Glutamatergic neuron (in vitro differentiated cells): ENCODE measurements at regions not wholly inside any gene's neighbourhood (a gene's known extent, or its start where the extent isn't known, plus 50 kb on each side); places are given as distances from the start of the nearest gene placed in this dataset.

Source experiments
- DNase-seq: peaks from one replicate; pipeline ENCODE4 v3.0.0; 2022
- H3K27ac Mint-ChIP-seq: one replicate; pipeline ENCODE4 v1.8.0; 2020; ENCODE audit warnings: mild to moderate bottlenecking, mixed read lengths, inconsistent platforms; ENCODE audit not compliant: unreplicated experiment
- H3K27me3 Mint-ChIP-seq: one replicate; pipeline ENCODE4 v1.8.0; 2020; ENCODE audit warnings: mild to moderate bottlenecking, moderate library complexity, mixed read lengths, inconsistent platforms; ENCODE audit not compliant: unreplicated experiment
- H3K36me3 Mint-ChIP-seq: one replicate; pipeline ENCODE4 v1.8.0; 2020; ENCODE audit warnings: mild to moderate bottlenecking, mixed read lengths, inconsistent platforms; ENCODE audit not compliant: unreplicated experiment
- H3K4me1 Mint-ChIP-seq: one replicate; pipeline ENCODE4 v1.8.0; 2020; ENCODE audit warnings: mild to moderate bottlenecking, low read depth, mixed read lengths, inconsistent platforms; ENCODE audit not compliant: unreplicated experiment
- H3K4me3 Mint-ChIP-seq: one replicate; pipeline ENCODE4 v1.8.0; 2020; ENCODE audit warnings: mild to moderate bottlenecking, mixed read lengths, inconsistent platforms; ENCODE audit not compliant: unreplicated experiment
- H3K9me3 Mint-ChIP-seq: one replicate; pipeline ENCODE4 v1.8.0; 2020; ENCODE audit warnings: mild to moderate bottlenecking, moderate library complexity, mixed read lengths, inconsistent platforms; ENCODE audit not compliant: unreplicated experiment
- TF ChIP-seq, protein P1 (sequence below): fragments of 200-600 bp; sonication (generic); IDR thresholded peaks from one replicate; pipeline ENCODE4 v1.5.0; 2021; ENCODE audit not compliant: partially characterized antibody, unreplicated experiment

DNA sequence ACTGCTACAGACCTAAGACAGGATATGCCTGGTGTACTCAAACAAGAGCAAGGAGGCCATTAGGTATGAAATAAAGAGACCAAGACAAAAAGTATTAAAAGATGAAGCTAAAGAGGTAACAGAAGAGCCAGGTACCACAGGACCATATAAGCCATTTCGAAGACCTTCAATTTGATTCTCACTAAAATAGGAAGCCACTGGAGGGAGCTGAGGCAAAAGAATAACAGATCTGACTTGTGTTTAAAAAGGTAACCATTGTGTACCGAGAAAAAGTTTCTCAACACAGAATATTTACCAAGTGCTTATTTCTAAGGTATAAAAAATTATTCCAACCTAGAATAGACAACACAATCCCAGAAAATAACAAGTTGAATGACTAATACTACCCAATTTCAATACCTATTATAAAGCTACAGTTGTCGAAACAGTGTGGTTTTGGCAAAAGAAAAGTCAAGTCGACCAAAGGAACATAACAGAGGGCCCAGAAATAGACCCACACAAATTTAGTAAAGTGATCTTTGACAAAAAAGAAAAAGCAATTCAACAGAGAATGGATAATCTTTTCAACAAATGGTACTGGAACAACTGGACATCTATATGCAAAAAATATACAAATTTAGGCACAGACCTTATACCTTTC, 125.3 kb upstream of the DST start:
- Mint-ChIP-seq H3K36me3 (no peaks in the 10 kb centered on the region), H3K27ac (peak overlapping the region; percentile 11), H3K9me3 (peaks cover 11% of the 10 kb centered on the region), H3K27me3 (peaks cover 13% of the 10 kb centered on the region), H3K4me1 (peaks cover 50% of the 10 kb centered on the region), H3K4me3 (no peak overlapping the region)
- no peak for DNase-seq
- TF ChIP-seq, protein P1, sequence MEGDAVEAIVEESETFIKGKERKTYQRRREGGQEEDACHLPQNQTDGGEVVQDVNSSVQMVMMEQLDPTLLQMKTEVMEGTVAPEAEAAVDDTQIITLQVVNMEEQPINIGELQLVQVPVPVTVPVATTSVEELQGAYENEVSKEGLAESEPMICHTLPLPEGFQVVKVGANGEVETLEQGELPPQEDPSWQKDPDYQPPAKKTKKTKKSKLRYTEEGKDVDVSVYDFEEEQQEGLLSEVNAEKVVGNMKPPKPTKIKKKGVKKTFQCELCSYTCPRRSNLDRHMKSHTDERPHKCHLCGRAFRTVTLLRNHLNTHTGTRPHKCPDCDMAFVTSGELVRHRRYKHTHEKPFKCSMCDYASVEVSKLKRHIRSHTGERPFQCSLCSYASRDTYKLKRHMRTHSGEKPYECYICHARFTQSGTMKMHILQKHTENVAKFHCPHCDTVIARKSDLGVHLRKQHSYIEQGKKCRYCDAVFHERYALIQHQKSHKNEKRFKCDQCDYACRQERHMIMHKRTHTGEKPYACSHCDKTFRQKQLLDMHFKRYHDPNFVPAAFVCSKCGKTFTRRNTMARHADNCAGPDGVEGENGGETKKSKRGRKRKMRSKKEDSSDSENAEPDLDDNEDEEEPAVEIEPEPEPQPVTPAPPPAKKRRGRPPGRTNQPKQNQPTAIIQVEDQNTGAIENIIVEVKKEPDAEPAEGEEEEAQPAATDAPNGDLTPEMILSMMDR: no peak

DNA sequence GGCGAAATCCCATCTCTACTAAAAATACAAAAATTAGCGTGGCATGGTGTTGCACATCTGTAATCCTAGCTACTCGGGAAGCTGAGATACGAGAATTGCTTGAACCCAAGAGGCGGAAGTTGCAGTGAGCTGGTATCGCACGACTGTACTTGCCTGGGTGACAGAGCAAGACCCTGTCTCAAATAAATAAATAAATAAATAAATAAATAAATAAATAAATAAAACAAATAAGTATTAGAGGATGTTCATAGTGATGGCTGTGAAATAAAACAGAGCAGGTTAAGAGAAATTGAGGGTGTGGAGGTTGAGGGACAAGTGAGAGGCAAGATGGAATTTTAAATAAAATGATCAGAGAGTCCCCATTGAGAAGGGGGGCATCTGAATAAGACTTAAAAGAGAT, 124.7 kb upstream of the DST start:
- TF ChIP-seq, protein P1: no peak
- H3K4me3 Mint-ChIP-seq: no peak overlapping the region
- H3K36me3 Mint-ChIP-seq: no peaks in the 10 kb centered on the region
- H3K9me3 Mint-ChIP-seq: peaks cover 11% of the 10 kb centered on the region
- peaks cover 46% of the 10 kb centered on the region for H3K4me1 Mint-ChIP-seq
- H3K27ac Mint-ChIP-seq: no peak overlapping the region
- DNase-seq: no peak
- peaks cover 9% of the 10 kb centered on the region for H3K27me3 Mint-ChIP-seq

DNA sequence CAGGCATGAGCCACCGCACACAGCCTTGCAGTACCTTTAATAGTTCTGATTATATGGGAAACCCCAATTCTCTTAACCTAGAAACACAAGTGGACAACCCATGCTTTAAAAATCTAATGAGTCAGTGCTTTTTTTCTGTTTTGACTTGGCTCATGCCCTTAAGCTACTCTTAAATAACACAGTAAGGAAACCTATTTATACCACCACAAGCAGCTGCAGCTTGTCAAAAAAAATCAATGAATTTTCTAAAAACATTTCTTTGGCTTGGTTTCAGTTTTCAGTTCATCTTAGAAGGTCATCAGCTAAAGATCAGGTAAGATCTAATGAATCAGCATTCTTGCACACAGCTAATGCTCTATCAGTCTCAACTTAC, 124.1 kb upstream of the DST start:
- H3K36me3 Mint-ChIP-seq: no peaks in the 10 kb centered on the region
- DNase-seq: no peak
- H3K4me3 Mint-ChIP-seq: peak overlapping the region; percentile 52
- peaks cover 44% of the 10 kb centered on the region for H3K4me1 Mint-ChIP-seq
- TF ChIP-seq, protein P1: no peak
- H3K27me3 Mint-ChIP-seq: peaks cover 9% of the 10 kb centered on the region
- peak overlapping the region; percentile 22 for H3K27ac Mint-ChIP-seq
- peaks cover 11% of the 10 kb centered on the region for H3K9me3 Mint-ChIP-seq

DNA sequence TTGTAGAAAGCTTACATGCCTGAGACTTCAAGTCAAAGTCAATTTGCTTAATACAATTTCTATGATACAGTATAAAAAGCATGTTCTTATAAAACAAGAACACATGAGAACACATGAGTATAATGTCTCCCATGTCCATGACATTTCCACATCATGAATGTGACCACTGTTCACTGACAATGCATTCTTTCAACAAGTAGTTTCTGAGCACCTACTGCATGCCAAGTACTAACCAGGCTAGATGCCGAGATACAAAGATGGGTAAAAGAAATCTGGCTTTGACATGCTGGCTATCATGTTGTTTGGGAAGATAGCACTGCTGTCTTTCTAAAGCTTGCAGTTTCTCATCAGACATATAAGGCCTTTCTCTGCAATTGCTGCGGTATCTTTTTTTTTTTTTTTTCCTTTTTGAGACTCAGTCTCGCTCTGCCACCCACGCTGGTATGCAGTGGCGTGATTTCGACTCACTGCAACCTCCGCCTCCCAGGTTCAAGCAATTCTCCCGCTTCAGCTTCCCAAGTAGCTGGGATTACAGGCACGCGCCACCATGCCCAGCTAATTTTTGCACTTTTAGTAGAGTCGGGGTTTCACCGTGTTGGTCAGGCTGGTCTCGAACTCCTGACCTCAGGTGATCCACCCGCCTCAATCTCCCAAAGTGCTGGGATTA, 123.6 kb upstream of the DST start:
- Mint-ChIP-seq H3K9me3 (peaks cover 11% of the 10 kb centered on the region), H3K36me3 (no peaks in the 10 kb centered on the region), H3K4me3 (peak overlapping the region; percentile 52), H3K27ac (peak overlapping the region; percentile 22), H3K27me3 (peaks cover 9% of the 10 kb centered on the region), H3K4me1 (peaks cover 43% of the 10 kb centered on the region)
- DNase-seq: no peak
- TF ChIP-seq, protein P1: no peak

DNA sequence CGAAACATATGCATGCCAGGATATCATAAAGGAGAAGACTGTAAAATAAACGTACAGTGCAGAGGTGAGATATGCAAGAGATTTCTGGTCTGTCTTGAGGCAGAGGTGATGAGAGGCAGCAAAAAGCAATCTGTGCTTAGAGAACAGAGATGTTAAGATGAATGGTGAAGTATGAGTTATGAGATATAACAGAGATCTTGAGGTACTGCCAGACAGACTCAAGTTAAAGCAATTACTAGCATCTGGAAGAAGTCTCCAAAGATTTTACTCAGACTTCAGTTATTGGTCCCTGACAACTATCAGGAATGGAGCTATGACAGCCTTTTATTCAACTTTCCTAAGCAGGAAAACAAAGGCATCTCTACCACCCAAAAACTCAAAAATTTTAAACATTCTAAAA, 122.8 kb upstream of the DST start:
- H3K36me3 Mint-ChIP-seq: no peaks in the 10 kb centered on the region
- TF ChIP-seq, protein P1: no peak
- peaks cover 11% of the 10 kb centered on the region for H3K9me3 Mint-ChIP-seq
- peak overlapping the region; percentile 52 for H3K27ac Mint-ChIP-seq
- DNase-seq: no peak
- H3K4me1 Mint-ChIP-seq: peaks cover 48% of the 10 kb centered on the region
- H3K27me3 Mint-ChIP-seq: peaks cover 9% of the 10 kb centered on the region
- peak overlapping the region; percentile 41 for H3K4me3 Mint-ChIP-seq
